ENCODE measurements at regions not wholly inside any gene's neighbourhood (a gene's known extent, or its start where the extent isn't known, plus 50 kb on each side); places are given as distances from the start of the nearest gene placed in this dataset.

GRCh38 chr9:23375511-23375910 lies 450.5 kb downstream of the ELAVL2 start:
- no peak overlapping the region for H3K27ac Mint-ChIP-seq
- no peaks in the 10 kb centered on the region for H3K4me1 Mint-ChIP-seq
- Histone ChIP-seq H3F3A (ENCODE audit: low read depth) (no peaks in the 10 kb centered on the region), H3K9ac (no peak overlapping the region), H3K4me2 (no peak overlapping the region), H3K79me2 (ENCODE audit: low read depth) (no peaks in the 10 kb centered on the region), H2AFZ (replicated peaks) (no peak overlapping the region), H3K9me3 (ENCODE audit: low read depth) (no peaks in the 10 kb centered on the region), H3K27me3 (no peaks in the 10 kb centered on the region), H3K4me1 (no peaks in the 10 kb centered on the region), H3K36me3 (no peaks in the 10 kb centered on the region), H4K20me1 (ENCODE audit: low read depth) (no peaks in the 10 kb centered on the region), H3K27ac (no peak overlapping the region), H3K4me3 (no peak overlapping the region)
- H3K27me3 Mint-ChIP-seq (ENCODE audit: insufficient read depth, low read depth), result no peaks in the 10 kb centered on the region
- no peaks in the 10 kb centered on the region for H3K9me3 Mint-ChIP-seq
- no peak for DNase-seq (ENCODE audit: low spot score)
- no peak overlapping the region for H3K4me3 Mint-ChIP-seq
- no peak for TF ChIP-seq EZH2phosphoT487 (IDR thresholded peaks at IDR 0.05)
- TF ChIP-seq, protein P1, sequence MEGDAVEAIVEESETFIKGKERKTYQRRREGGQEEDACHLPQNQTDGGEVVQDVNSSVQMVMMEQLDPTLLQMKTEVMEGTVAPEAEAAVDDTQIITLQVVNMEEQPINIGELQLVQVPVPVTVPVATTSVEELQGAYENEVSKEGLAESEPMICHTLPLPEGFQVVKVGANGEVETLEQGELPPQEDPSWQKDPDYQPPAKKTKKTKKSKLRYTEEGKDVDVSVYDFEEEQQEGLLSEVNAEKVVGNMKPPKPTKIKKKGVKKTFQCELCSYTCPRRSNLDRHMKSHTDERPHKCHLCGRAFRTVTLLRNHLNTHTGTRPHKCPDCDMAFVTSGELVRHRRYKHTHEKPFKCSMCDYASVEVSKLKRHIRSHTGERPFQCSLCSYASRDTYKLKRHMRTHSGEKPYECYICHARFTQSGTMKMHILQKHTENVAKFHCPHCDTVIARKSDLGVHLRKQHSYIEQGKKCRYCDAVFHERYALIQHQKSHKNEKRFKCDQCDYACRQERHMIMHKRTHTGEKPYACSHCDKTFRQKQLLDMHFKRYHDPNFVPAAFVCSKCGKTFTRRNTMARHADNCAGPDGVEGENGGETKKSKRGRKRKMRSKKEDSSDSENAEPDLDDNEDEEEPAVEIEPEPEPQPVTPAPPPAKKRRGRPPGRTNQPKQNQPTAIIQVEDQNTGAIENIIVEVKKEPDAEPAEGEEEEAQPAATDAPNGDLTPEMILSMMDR (IDR thresholded peaks at IDR 0.05), result no peak
- TF ChIP-seq EZH2 (IDR thresholded peaks at IDR 0.05), result no peak
- no peaks in the 10 kb centered on the region for H3K36me3 Mint-ChIP-seq

DNA sequence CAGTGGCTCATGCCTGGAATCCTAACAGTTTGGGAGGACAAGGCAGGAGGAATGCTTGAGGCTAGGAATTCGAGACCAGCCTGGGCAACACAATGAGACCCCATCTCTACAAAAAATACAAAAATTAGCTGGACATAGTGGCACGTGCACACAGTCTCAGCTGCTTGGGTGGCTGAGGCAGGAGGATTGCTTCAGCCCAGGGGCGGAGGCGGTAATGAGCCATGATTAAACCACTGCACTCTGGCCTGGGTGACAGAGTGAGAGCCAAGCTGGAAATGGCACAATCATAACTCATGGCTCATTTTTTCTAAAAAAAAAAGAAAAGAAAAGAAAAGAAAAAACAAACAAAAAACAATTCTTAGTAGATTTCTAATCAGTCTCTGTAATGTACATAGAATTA lies 446.2 kb downstream of the ELAVL2 start:
- no peaks in the 10 kb centered on the region for H3K27me3 ChIP-seq
- H3K4me2 ChIP-seq, result no peak overlapping the region
- no peak overlapping the region for H3K4me3 ChIP-seq
- Mint-ChIP-seq H3K27ac (no peak overlapping the region), H3K4me1 (no peaks in the 10 kb centered on the region), H3K36me3 (no peaks in the 10 kb centered on the region), H3K27me3 (ENCODE audit: insufficient read depth, low read depth) (no peaks in the 10 kb centered on the region), H3K4me3 (no peak overlapping the region), H3K9me3 (peaks cover 2% of the 10 kb centered on the region)
- H3K36me3 ChIP-seq, result no peaks in the 10 kb centered on the region
- H4K20me1 ChIP-seq (ENCODE audit: low read depth), result no peaks in the 10 kb centered on the region
- no peak overlapping the region for H3K9ac ChIP-seq
- H3F3A ChIP-seq (ENCODE audit: low read depth), result no peaks in the 10 kb centered on the region
- DNase-seq (ENCODE audit: low spot score), result no peak
- H3K27ac ChIP-seq, result no peak overlapping the region
- H3K9me3 ChIP-seq (ENCODE audit: low read depth), result no peaks in the 10 kb centered on the region
- no peaks in the 10 kb centered on the region for H3K79me2 ChIP-seq (ENCODE audit: low read depth)
- no peak overlapping the region for H2AFZ ChIP-seq (replicated peaks)
- no peaks in the 10 kb centered on the region for H3K4me1 ChIP-seq
- TF ChIP-seq EZH2phosphoT487 (IDR thresholded peaks at IDR 0.05), result no peak
- TF ChIP-seq, protein P1 (IDR thresholded peaks at IDR 0.05), result no peak
- TF ChIP-seq EZH2 (IDR thresholded peaks at IDR 0.05), result no peak

DNA sequence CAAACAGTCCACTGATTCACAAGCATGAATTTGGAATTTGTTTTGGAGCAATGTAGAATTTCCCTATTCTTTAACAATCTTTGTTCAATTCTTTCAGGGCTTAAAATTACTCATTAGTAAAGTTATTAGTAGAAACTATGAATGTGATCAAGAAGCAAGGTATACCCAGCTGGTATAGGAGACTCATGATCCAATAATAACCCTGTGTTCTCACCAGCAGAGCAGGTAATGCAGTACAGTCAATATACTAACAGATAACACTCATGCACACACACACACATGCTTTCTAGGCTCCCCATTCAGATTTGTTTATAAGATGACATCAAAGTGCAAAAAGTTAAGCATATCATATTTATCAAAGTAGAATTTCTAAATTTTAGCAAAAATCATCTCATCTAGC lies 445.2 kb downstream of the ELAVL2 start:
- Mint-ChIP-seq H3K9me3 (peaks cover 2% of the 10 kb centered on the region), H3K27me3 (ENCODE audit: insufficient read depth, low read depth) (no peaks in the 10 kb centered on the region), H3K36me3 (no peaks in the 10 kb centered on the region), H3K4me1 (no peaks in the 10 kb centered on the region), H3K27ac (no peak overlapping the region), H3K4me3 (no peak overlapping the region)
- no peaks in the 10 kb centered on the region for H3K4me1 ChIP-seq
- DNase-seq (ENCODE audit: low spot score), result no peak
- TF ChIP-seq EZH2phosphoT487 (IDR thresholded peaks at IDR 0.05) (no peak), EZH2 (IDR thresholded peaks at IDR 0.05) (no peak)
- TF ChIP-seq, protein P1 (IDR thresholded peaks at IDR 0.05), result no peak
- H3K79me2 ChIP-seq (ENCODE audit: low read depth), result no peaks in the 10 kb centered on the region
- no peaks in the 10 kb centered on the region for H3F3A ChIP-seq (ENCODE audit: low read depth)
- H3K4me3 ChIP-seq, result no peak overlapping the region
- no peak overlapping the region for H2AFZ ChIP-seq (replicated peaks)
- H3K9me3 ChIP-seq (ENCODE audit: low read depth), result no peaks in the 10 kb centered on the region
- H3K4me2 ChIP-seq, result no peak overlapping the region
- no peak overlapping the region for H3K27ac ChIP-seq
- H3K36me3 ChIP-seq, result no peaks in the 10 kb centered on the region
- no peaks in the 10 kb centered on the region for H4K20me1 ChIP-seq (ENCODE audit: low read depth)
- H3K9ac ChIP-seq, result no peak overlapping the region
- H3K27me3 ChIP-seq, result no peaks in the 10 kb centered on the region

DNA sequence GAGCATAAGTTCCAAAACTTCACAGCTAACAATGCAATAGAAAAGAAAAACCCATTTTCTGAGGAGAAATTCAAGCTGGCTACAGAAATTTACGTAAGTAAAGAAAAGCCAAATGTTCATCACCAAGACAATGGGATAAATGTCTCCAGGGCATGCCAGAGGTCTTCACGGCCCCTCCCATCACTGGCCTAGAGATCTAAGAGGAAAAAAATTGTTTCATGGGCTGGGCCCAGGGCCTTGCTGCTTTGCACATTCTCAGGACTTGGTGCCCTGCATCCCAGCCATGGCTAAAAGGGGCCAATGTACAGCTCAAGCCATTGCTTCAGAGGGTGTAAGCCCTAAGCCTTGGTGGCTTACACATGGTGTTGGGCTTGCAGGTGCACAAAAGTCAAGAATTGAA lies 443.6 kb downstream of the ELAVL2 start:
- no peak overlapping the region for H3K4me3 ChIP-seq
- H3K27ac Mint-ChIP-seq, result no peak overlapping the region
- no peak overlapping the region for H2AFZ ChIP-seq (replicated peaks)
- no peak overlapping the region for H3K4me3 Mint-ChIP-seq
- no peaks in the 10 kb centered on the region for H3K4me1 ChIP-seq
- no peaks in the 10 kb centered on the region for H3K9me3 ChIP-seq (ENCODE audit: low read depth)
- peaks cover 2% of the 10 kb centered on the region for H3K9me3 Mint-ChIP-seq
- H3K79me2 ChIP-seq (ENCODE audit: low read depth), result no peaks in the 10 kb centered on the region
- no peaks in the 10 kb centered on the region for H3K4me1 Mint-ChIP-seq
- H4K20me1 ChIP-seq (ENCODE audit: low read depth), result no peaks in the 10 kb centered on the region
- no peak overlapping the region for H3K4me2 ChIP-seq
- H3K36me3 Mint-ChIP-seq, result no peaks in the 10 kb centered on the region
- DNase-seq (ENCODE audit: low spot score), result no peak
- no peak overlapping the region for H3K9ac ChIP-seq
- no peak overlapping the region for H3K27ac ChIP-seq
- H3K27me3 ChIP-seq, result no peaks in the 10 kb centered on the region
- no peak for TF ChIP-seq EZH2phosphoT487 (IDR thresholded peaks at IDR 0.05)
- TF ChIP-seq, protein P1 (IDR thresholded peaks at IDR 0.05), result no peak
- TF ChIP-seq EZH2 (IDR thresholded peaks at IDR 0.05), result no peak
- H3K36me3 ChIP-seq, result no peaks in the 10 kb centered on the region
- H3K27me3 Mint-ChIP-seq (ENCODE audit: insufficient read depth, low read depth), result no peaks in the 10 kb centered on the region
- no peaks in the 10 kb centered on the region for H3F3A ChIP-seq (ENCODE audit: low read depth)

Data from neural progenitor cell (in vitro differentiated cells).